T1000 (cell line): ENCODE measurements at regions not wholly inside any gene's neighbourhood (a gene's known extent, or its start where the extent isn't known, plus 50 kb on each side); places are given as distances from the start of the nearest gene placed in this dataset.
"Not testable (repeated sequence)": the region's sequence is repeated elsewhere in the genome, so short reads cannot be mapped to it uniquely, and the experiment has no call there.

Source experiments
- DNase-seq: peaks from one replicate; lab custom pipeline; 2025; ENCODE audit warnings: mixed read lengths; lab: John Stamatoyannopoulos, UW

DNA sequence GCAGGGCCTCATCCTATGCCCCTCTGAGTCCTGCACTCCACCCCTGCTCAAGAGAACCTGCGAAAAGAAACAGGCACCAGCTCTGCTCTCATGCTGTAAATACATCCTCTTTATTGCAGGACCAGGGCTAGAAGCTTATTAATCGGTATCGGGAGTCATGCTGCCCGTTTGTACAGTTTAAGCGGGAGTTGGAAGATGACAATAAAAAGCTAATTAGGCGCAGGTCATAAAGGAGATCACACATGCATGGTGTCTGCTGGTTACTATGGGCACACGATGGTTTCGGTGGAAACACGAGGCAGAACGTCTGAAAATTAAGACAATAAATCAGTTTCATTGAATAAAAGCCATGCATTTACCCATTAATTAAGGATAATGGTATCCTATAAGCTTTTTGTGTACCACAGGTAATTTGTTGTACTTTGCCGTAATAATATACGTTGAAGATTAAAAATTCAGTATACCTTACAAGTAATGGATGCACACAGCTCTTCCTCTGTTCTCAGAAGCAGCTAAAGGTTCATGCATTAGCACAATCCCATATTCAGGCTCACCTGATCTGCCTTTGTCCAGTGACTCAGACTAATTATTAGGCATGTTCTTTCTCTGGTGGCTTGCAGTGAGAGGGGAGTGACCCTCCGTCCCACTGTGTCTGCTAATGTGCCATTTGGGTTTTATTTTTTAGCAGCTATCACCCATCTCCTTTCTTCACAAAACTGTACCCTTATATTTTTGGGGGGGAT, 406.0 kb downstream of the TSHZ3 start:
- no peak for DNase-seq

DNA sequence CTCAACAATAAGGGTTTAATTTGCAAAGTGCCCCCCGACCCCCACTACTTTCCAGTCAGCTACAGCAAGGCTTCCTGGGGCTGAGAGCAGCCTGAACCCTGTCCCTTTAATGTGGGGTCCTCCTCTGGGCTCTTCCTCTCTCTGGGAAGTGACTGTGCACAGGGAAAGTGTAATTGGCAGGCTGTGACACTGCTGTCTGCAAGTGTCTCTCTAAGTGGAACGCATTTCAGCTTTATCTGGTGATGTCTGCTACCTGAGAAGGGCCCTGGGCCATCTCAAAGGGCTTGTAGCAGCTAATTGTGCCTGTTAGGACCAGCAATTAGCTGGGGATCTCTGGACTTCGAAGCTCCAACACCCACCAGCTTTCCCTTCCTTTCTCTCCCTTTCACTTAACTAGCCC, 406.6 kb downstream of the TSHZ3 start:
- no peak for DNase-seq

DNA sequence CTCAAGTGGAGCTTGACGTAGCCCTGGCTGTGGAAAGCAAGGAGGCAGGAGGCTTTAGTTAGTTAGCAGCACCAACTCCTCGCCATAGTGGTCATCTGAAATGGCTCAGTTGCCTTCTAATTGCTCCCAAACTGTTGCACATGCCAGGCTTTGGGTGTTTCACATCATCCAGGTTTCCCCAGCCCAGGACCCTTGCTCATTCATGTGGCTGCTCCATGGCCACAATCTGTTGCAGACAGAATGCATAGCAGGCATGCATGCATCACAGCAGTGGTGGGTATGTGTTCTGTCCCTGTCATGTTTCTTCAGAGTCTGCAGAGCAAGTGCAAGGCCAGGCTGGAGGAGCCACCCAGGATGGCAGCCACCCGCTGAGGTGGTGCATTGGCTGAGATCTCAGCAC, 407.6 kb downstream of the TSHZ3 start:
- no peak for DNase-seq

DNA sequence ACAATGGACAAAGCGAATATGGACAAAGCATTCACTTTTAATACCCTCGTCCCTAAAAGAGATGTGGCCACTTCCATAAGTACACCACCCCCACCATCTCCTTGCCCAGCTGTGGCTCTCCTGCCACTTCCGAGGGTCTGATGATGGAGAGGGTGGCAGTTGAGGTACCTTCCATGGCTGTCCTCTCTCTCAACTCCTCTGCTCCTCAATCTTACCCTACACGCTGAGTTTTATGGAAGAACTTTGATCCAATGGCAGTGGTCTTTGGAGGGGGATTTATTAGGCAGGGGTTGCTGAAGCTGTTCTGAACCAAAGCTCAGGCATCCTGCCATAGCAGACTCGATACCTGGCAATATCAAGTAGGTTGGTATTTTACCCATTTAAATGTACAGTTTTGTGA, 413.0 kb downstream of the TSHZ3 start:
- no peak for DNase-seq

DNA sequence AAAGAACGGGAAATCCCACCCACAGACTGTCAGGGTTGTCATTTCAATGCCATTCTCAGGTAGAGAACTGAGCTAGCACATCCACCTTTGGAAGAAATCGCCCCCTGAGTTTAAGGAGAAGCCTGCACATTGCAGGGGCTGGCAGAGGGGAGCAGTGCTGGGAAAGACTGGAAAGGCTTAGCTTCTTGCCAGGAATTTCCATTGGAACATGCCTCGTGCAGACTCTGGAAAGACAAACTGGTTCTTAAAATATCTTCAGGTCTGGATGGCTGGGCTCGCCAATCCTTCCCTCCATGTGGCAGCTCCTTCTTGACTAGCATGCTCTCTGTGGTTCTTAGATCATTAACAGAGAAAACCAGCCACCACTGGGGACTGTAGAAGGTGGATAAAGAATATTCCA, 414.1 kb downstream of the TSHZ3 start:
- no peak for DNase-seq

DNA sequence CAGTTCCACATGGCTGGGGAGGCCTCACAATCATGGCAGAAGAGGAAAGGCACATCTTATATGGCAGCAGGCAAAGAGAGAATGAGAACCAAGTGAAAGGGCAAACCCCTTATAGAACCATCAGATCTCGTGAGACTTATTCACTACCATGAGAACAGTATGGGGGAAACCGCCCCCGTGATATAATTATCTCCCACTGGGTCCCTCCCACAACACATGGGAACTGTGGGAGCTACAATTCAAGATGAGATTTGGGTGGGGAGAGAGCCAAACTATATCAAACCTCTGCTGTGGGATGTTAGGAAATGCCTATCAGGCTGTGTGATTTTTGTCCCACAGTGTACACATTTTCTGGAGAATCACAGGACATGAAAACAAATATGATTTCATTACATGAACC, 415.8 kb downstream of the TSHZ3 start:
- DNase-seq: not testable (repeated sequence)

DNA sequence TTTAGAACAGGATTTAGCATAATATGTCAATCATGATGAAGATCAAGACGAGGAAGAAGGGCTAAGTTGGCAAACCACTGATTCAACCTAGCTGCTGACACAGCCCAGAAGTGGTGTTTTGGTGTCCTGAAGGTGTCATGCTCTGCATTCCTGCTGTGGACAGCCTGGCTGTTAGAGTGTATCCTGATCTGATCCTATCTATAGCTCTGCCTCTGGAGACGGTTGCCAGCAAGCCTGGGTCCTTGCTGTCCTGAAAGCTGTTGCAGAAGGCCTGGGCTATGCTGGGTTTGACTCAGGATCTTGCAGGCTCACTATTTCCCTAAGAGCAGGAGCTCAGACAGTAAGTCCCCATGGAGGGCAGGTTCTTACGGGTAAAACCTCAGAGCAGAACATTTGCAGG, 416.4 kb downstream of the TSHZ3 start:
- no peak for DNase-seq

DNA sequence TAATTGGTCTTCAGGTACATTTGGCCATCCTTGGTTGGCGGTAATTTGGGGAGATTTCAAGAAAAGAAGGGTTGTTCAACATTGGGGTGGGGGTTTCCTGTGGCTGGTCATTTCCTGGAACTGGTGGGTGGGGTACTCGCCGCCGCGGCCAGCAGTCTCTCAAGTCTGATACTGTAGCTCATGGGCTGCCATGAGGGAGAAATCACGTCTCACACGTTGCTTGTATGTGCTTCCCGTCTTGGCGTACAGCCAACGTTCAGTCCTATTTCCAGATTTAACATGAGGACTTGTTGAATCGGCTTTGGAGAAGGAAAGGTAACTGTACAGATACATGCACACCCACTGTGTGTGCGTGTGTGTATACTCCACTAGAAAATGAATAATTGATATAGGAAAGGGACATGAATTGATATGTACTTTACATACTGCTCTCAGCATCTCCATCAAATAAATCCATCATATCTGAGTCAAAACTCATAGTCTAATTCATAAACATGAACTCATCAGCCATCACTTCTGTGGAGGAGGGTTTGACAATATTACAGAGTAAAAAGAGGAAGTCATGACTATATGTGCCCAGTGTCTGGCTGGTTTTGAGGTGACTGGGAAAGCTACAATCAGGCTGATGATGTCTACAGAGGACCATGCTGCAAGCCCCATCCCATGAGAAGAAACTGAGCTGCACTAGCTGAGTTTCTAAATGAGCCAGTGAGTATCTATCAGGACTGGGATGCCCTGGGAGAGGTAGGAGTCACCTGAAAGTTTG, 418.1 kb downstream of the TSHZ3 start:
- DNase-seq: no peak

DNA sequence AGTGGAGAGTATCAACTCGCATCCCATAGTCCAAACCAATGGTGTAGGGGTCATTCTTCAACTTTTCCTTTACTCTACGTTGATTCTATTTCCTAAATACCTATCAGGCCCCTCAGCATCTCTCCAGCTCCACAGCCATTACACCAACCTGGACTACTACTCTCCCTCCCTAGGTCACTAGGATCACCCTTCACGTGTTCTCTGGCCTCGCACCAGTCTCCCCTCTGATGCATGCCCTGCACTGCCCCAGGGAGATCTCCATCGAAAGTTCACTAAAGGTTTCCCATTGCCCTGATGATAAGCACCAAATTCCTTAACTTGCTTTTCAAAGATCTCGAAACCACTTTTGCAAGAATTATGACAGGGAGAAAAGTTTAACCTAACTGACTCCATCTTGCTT, 421.5 kb downstream of the TSHZ3 start:
- DNase-seq: no peak

DNA sequence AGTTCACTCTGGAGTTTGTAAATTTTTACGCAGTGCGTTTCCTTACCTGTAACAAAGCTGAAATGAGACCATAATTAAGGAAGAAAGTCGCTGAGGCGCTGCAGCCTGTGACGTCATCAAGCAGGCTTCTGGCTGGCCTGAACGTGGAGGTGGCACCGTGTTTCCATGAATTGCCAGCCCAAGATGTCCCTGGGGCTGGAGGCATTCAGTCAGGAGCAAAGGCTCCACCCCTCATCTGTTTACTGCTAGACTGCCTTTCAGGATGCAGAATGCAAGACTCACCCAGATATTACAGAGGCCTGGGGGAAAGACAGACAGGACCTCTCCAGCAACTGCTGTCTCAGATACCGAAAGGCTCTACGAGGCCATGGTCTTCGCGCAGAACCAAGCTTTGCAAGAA, 424.6 kb downstream of the TSHZ3 start:
- DNase-seq: no peak

DNA sequence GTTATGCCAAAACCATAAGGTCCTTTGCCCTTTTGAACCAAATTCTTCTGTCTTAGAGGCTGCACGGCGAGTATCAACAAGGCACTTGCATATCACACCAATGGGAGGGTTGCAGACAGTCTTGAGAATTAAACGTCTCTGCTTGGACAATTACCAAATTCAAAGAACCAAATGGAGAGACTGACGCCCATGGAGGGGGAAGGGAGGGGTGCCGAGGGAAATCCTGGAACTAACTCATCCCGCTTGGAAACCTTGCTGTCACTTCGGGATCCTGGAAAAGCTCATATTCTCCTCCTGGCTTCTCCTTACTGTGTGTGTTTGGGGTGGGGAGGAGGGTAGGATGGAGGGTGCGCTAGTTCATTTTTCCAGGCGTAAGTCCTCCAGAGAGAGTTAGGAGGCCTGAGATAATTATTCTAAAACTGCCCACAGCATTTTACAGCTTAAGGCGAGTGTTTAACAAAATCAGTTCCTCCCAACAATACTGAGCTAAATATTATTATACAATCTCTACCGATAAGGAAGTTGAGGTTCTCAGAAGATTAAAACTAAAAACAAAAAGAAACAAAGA, 425.1 kb downstream of the TSHZ3 start:
- no peak for DNase-seq

DNA sequence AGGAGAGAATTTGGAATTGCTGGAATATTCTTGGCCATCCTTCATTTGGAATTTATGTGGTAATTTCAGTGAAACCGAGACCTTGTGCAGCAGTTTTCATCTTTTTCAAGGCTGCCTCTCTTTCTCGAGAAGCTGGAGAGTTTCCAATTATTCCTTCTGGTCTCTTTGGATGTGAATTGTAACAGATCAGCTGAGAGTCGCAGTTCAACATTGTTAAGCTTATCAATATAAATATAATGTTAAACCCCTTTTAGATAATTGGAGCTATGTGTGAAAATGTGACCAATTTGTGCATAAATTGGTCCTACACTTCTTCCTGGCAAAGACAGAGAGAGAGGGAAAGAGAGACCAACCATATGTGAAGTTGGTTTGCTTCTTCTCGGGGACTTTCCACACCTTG, 425.6 kb downstream of the TSHZ3 start:
- no peak for DNase-seq

DNA sequence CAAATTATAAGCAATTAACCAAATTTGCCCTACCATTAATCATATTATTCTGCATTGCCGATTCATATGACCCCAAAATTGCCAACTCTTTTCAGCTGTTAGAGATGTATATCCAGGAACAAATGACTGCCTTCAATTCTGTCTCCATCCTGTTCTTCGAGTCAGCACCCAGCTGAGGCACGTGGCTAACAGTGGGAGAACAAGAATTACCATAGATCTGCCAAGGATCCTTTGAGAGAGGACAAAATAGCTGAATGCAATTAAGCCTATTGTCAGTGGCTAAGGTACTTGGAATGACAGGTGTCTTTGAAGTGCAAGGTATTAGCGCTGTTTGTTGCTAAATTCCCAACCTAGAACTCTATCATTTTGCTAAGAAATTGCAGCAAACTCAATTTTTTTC, 426.1 kb downstream of the TSHZ3 start:
- DNase-seq: no peak

DNA sequence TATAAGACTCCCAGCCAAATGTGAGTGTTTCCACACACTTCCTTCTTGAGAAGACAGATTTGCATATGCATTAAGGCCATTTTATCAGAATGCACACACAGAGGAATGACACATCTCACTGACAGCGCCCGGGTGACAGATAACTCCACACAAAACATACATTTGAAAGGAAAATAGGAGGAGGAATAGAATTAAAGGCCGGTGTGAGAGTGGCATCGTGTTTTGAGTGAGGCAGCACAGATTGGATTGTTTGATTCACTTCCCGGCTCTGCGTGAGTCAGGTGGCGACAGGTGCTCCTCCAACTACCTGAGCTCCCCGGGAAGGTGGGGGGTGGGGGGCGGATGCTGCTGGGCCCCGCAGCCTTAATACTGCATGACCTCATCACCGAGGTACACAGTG, 429.0 kb downstream of the TSHZ3 start:
- DNase-seq: no peak

DNA sequence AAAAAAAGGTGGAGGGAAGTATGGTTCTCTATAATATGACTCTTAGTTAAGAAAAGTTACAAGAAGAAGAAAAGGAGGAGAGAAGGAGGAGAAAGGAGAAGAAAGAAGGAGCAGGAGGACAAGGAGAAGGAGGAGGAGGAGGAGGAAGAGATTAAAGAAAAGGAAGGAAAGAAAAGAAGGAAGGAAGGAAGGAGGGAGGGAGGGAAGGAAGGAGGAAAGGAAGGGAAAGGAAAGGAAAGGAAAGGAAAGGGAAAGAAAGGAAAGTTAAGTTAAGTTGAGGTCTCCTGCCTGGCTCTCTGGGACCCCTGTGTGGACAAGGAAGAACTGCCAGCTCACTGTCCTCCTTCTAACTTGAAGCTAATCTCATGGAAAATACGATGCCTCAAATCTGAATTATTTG, 429.5 kb downstream of the TSHZ3 start:
- no peak for DNase-seq

DNA sequence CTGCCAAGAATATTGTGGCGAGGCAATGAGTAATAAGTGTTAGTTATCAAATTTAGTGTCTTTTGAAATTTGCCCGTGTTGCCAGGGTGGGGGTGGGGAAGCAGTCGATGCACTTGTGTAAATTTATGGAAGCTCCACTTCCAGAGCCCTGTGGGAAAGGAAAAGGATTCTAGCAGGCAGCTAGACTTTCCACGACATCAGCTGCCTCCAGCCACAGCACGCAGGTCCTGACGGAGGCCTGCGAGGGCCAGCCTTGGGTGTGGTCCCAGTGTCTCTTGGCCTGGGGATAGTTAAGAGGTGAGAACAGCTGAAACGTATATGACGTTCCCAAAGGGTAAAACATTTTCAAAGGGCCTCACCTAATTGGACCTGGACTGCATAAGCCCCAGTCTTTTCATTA, 433.0 kb downstream of the TSHZ3 start:
- no peak for DNase-seq

DNA sequence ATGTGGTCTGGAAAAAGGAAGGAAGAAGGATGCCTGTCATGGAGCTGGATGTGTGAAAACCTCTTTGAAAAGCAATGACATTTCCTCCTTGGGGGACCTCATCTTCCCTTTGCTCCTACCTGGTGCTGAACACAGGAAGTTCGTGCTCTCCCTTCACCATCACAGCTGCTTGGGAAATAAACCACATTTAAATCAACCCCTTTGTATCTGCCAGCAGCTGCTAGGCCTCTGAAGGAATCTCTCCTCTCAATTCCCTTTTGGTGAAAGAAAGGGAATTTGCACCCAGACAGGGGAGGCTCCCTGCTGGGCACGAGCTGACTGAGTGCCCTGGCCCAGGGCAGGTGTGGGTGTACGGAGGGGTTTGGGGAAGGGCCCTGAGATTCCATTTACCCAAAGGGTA, 437.7 kb downstream of the TSHZ3 start:
- no peak for DNase-seq

DNA sequence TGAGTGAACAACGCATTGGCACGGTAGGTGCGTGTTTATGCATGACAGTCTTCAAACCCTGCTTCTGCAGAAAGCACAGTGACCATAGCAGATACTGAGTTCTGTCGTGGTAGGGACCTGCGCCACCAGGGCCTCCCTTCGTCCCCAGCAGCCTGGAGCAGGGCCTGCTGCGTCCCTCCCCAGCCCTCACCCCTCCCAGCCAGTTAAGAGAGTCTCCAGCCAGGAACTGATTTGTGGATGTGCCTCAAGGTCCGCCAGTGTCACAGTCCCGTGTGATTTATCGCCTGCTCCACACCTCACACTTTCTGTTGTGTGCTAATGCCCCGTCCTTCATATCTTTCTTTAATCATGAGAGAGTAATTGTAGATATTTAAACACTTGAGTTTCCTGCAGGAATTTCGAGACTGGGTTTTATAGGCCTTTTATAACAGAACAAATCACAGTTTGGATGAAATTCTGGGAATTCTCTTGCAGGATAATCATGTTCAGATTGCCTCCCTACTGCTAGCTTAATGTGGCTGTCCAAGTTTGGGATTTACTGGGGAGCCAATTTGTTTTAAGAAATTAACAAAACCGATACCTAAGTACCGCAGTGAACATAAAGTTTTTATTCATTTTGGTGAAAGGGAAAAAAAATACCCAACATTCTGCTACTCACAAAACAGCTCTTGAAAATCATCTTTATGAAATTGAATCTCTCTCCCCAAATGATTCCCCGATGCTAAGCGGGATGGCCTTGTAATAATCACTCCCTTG, 438.6 kb downstream of the TSHZ3 start:
- no peak for DNase-seq

DNA sequence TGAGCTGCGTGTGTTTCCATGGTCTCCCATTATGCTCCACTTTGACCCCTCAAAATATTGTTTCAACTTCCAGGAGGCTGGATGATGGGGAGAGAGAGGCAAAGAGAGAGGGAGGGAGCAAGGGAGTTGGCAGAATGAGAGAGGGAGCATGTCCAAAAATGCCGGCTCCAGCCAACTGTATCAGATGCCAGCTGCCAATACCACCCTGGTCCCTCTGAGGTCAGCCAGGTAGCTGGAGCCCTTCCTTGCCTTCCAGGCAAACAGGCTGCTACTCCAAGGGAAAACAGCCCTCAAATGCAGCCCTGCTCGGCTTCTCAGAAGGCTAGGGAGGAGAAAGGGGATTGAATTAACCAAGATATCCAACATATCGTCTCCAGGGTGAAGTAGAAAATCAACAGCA, 440.0 kb downstream of the TSHZ3 start:
- no peak for DNase-seq

DNA sequence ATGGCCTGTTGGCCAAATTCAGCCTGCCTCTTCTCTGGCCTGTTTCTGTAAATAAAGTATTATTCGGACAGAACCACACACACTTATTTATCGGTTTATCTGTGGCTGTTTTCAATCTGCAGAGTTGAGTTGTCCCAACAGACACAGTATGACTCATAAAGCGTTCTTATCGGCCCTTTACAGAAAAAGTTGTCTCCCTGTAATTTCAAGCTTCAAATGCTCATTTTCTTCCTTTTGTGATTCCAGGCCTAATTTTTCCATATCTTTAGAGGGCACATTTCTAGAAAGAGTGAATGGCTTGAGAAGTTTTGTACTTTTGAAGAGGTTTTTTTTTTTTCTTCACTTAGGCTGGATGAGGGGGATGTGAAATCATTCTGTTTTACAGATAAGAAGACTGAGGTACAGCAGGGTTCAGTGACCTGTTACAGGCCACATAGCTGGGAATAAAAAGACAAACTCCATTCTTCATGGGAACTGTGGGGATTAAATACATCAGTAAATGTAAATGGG, 440.9 kb downstream of the TSHZ3 start:
- no peak for DNase-seq

DNA sequence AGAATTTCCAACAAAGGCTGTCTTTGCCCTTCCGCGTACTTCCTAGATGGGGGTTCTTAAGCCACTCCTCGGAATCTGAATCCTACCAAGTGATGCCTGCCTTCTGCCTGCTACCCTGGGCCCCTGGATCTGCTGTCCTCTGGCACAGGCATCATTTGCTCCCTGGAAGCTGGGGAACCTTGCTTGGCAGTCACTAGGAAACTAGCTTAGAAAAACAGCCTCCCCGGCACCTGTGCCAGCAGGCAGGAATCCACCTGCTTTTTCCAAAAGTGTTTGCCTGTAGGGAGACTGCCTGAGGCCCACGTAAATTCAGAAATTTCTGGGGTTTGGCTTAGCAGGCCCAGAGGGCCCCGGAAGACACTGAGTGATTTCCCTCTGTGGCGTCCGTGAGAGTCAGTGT, 442.4 kb downstream of the TSHZ3 start:
- DNase-seq: no peak

DNA sequence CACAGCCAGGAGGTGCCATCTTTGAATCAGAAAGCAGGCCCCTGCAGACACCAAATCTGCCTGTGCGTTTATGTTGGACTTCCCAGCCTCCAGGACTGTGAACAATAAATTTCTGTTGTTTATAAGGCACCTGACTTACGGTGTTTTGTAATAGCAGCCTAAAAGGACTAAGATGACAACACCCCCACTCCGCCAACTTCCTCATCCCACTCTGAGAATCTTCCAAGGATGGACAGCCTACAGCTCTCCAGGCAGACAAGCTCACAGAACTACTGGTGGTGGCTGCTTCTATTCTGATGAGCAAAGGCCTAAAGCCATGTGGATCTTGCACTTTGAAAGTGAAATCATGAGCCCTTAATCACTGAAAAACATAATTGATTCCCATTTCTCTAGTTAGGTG, 449.2 kb downstream of the TSHZ3 start:
- no peak for DNase-seq
